BE2C (cell line): ENCODE measurements at regions not wholly inside any gene's neighbourhood (a gene's known extent, or its start where the extent isn't known, plus 50 kb on each side); places are given as distances from the start of the nearest gene placed in this dataset.
A peak's percentile ranks its signal among the peaks of the same experiment; 100 is the strongest.
"Not testable (repeated sequence)": the region's sequence is repeated elsewhere in the genome, so short reads cannot be mapped to it uniquely, and the experiment has no call there.

Source experiments
- DNase-seq: peaks from one replicate; pipeline ENCODE4 v3.0.0-alpha.2; 2020
- H3K27me3 ChIP-seq: fragments of 250-450 bp; sonication (Bioruptor Pico); 2 replicates; pipeline ENCODE4 v1.5.1; 2020; ENCODE audit warnings: mild to moderate bottlenecking
- H3K36me3 ChIP-seq: fragments of 250-450 bp; sonication (Bioruptor Pico); 2 replicates; pipeline ENCODE4 v1.5.1; 2020; ENCODE audit warnings: mild to moderate bottlenecking
- H3K4me1 ChIP-seq: fragments of 250-450 bp; sonication (Bioruptor Pico); 2 replicates; pipeline ENCODE4 v1.5.1; 2020
- H3K4me3 ChIP-seq: 2 replicates; pipeline ENCODE4 v1.5.1; 2011; ENCODE audit warnings: low read depth, low read length
- H3K9me3 ChIP-seq: fragments of 250-450 bp; sonication (Bioruptor Pico); 2 replicates; pipeline ENCODE4 v1.5.1; 2020
- CTCF ChIP-seq: IDR thresholded peaks from 2 replicates; pipeline ENCODE4 v1.5.1; 2012; ENCODE audit warnings: mild to moderate bottlenecking, low read depth, low read length

GRCh38 chr1:200296091-200296661 is 113.7 kb downstream of the ZNF281 start:
- TF ChIP-seq CTCF = no peak

GRCh38 chr1:200294241-200294640 is 115.6 kb downstream of the ZNF281 start:
- H3K27me3 ChIP-seq = peaks cover 4% of the 10 kb centered on the region; the same call in 1 of the 2 replicates
- H3K36me3 ChIP-seq = no peaks in the 10 kb centered on the region
- H3K4me3 ChIP-seq = no peak overlapping the region
- no peaks in the 10 kb centered on the region for H3K9me3 ChIP-seq
- no peak for DNase-seq
- no peaks in the 10 kb centered on the region for H3K4me1 ChIP-seq
- TF ChIP-seq CTCF = no peak

More at GRCh38 chr1:200296091-200296661, 113.7 kb downstream of the ZNF281 start:
- H3K4me1 ChIP-seq = no peaks in the 10 kb centered on the region
- no peak for DNase-seq
- H3K27me3 ChIP-seq = peaks cover 21% of the 10 kb centered on the region
- H3K4me3 ChIP-seq = no peak overlapping the region
- H3K36me3 ChIP-seq = no peaks in the 10 kb centered on the region
- H3K9me3 ChIP-seq = no peaks in the 10 kb centered on the region

- no peaks in the 10 kb centered on the region; the same call in 1 of the 2 replicates for H3K27me3 ChIP-seq
- no peak for DNase-seq
- no peaks in the 10 kb centered on the region for H3K9me3 ChIP-seq
- no peak overlapping the region for H3K4me3 ChIP-seq
- no peak for TF ChIP-seq CTCF
- H3K4me1 ChIP-seq = no peaks in the 10 kb centered on the region
- H3K36me3 ChIP-seq = no peaks in the 10 kb centered on the region
Measured at GRCh38 chr1:200292699-200293098, 117.1 kb downstream of the ZNF281 start.

- no peak for TF ChIP-seq CTCF
- no peaks in the 10 kb centered on the region for H3K9me3 ChIP-seq
- H3K27me3 ChIP-seq = no peaks in the 10 kb centered on the region; the same call in 1 of the 2 replicates
- H3K4me1 ChIP-seq = no peaks in the 10 kb centered on the region
- DNase-seq = no peak
- H3K36me3 ChIP-seq = no peaks in the 10 kb centered on the region
- no peak overlapping the region for H3K4me3 ChIP-seq
Measured at GRCh38 chr1:200291106-200291505, 118.7 kb downstream of the ZNF281 start.

- Histone ChIP-seq H3K4me1 (no peaks in the 10 kb centered on the region), H3K9me3 (no peaks in the 10 kb centered on the region), H3K36me3 (no peaks in the 10 kb centered on the region), H3K4me3 (no peak overlapping the region), H3K27me3 (no peaks in the 10 kb centered on the region; the same call in 1 of the 2 replicates)
- peak; percentile 25 for DNase-seq
- TF ChIP-seq CTCF = peak; percentile 17; the same call in 1 of the 2 replicates
Measured at GRCh38 chr1:200290010-200290685, 119.7 kb downstream of the ZNF281 start.

- DNase-seq = no peak
- no peaks in the 10 kb centered on the region for H3K27me3 ChIP-seq
- TF ChIP-seq CTCF = no peak
- H3K4me3 ChIP-seq = no peak overlapping the region
- H3K9me3 ChIP-seq = no peaks in the 10 kb centered on the region
- no peaks in the 10 kb centered on the region for H3K4me1 ChIP-seq
- H3K36me3 ChIP-seq = no peaks in the 10 kb centered on the region
Measured at GRCh38 chr1:200288226-200288625, 121.6 kb downstream of the ZNF281 start.

- DNase-seq, H3K4me3 ChIP-seq, H3K36me3 ChIP-seq, H3K27me3 ChIP-seq, H3K9me3 ChIP-seq, H3K4me1 ChIP-seq: not testable (repeated sequence)
Measured at GRCh38 chr1:200284236-200284635, 125.6 kb downstream of the ZNF281 start.
